ENCODE measurements at regions not wholly inside any gene's neighbourhood (a gene's known extent, or its start where the extent isn't known, plus 50 kb on each side); places are given as distances from the start of the nearest gene placed in this dataset.

GRCh38 chr14:42224053-42224888, 617.6 kb downstream of the LRFN5 start:
- peak; percentile 53 to 90 for DNase-seq (ENCODE audit: low spot score in 2 of 2)
- TF ChIP-seq, protein P1, sequence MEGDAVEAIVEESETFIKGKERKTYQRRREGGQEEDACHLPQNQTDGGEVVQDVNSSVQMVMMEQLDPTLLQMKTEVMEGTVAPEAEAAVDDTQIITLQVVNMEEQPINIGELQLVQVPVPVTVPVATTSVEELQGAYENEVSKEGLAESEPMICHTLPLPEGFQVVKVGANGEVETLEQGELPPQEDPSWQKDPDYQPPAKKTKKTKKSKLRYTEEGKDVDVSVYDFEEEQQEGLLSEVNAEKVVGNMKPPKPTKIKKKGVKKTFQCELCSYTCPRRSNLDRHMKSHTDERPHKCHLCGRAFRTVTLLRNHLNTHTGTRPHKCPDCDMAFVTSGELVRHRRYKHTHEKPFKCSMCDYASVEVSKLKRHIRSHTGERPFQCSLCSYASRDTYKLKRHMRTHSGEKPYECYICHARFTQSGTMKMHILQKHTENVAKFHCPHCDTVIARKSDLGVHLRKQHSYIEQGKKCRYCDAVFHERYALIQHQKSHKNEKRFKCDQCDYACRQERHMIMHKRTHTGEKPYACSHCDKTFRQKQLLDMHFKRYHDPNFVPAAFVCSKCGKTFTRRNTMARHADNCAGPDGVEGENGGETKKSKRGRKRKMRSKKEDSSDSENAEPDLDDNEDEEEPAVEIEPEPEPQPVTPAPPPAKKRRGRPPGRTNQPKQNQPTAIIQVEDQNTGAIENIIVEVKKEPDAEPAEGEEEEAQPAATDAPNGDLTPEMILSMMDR (IDR thresholded peaks at IDR 0.05) = peak; percentile 48 to 73 (median 58)
- TF ChIP-seq EP300 (IDR thresholded peaks at IDR 0.05) (no peak), POLR2A (IDR thresholded peaks at IDR 0.05) (no peak)
- no peaks in the 10 kb centered on the region for H3K36me3 ChIP-seq
- no peaks in the 10 kb centered on the region for H3K27me3 ChIP-seq
- no peaks in the 10 kb centered on the region for H3K9me3 ChIP-seq
- WGBS, 2 donors = 65 to 68% methylated on average over 2 of the region's 2 CpGs
- H3K4me3 ChIP-seq = no peak overlapping the region
- H3K27ac ChIP-seq = no peak overlapping the region
- peaks cover 0 to 15% (median 0%) of the 10 kb centered on the region in 4 donors for H3K4me1 ChIP-seq

DNA sequence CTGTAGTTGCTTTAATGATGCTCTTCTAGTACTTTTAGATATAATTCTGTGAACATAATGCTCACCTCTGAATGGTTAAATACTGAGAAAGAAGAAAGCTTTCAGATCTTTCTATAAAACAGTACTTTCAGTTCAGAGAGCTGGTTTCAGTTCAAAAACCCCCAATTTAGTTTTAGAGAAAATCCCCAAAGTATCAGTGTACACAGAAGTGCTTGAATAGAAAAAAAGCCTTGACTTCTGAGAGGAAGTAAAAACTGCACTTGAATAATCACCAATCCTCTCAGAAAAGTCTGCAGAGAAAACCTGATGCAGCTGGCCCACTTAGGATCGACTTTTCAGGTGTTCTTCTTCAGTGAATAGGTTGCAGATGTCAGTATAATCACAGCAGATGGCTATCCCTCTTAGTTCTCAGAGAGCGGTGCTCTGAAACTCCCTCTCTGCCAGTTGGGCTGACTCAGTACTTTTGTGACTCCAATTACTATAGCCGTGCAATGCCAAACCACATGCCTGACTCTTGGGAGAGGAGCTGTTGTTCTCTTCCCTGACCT, 616.3 kb downstream of the LRFN5 start:
- DNase-seq (ENCODE audit: low spot score in 2 of 2) = peak in 1 of 2 donors; percentile 25
- Histone ChIP-seq H3K4me3 (no peak overlapping the region), H3K27ac (no peak overlapping the region), H3K36me3 (no peaks in the 10 kb centered on the region), H3K9me3 (no peaks in the 10 kb centered on the region), H3K27me3 (no peaks in the 10 kb centered on the region), H3K4me1 (peaks cover 0 to 15% (median 0%) of the 10 kb centered on the region in 4 donors)
- TF ChIP-seq EP300 (IDR thresholded peaks at IDR 0.05) (no peak), POLR2A (IDR thresholded peaks at IDR 0.05) (no peak)
- TF ChIP-seq, protein P1 (IDR thresholded peaks at IDR 0.05) = no peak
- 11 to 33% methylated on average over 3 of the region's 3 CpGs for WGBS, 2 donors

GRCh38 chr14:42214981-42215491, 608.4 kb downstream of the LRFN5 start:
- TF ChIP-seq EP300 (IDR thresholded peaks at IDR 0.05) (peak in 1 of 2 donors; percentile 29), POLR2A (IDR thresholded peaks at IDR 0.05) (no peak)
- Histone ChIP-seq H3K9me3 (no peaks in the 10 kb centered on the region), H3K36me3 (no peaks in the 10 kb centered on the region), H3K27ac (peak overlapping the region in 2 of 4 donors; percentile 26 to 27), H3K27me3 (no peaks in the 10 kb centered on the region), H3K4me3 (no peak overlapping the region), H3K4me1 (peaks cover 0 to 12% (median 0%) of the 10 kb centered on the region in 4 donors)
- DNase-seq (ENCODE audit: low spot score in 2 of 2) = peak in 1 of 2 donors; percentile 13

DNA sequence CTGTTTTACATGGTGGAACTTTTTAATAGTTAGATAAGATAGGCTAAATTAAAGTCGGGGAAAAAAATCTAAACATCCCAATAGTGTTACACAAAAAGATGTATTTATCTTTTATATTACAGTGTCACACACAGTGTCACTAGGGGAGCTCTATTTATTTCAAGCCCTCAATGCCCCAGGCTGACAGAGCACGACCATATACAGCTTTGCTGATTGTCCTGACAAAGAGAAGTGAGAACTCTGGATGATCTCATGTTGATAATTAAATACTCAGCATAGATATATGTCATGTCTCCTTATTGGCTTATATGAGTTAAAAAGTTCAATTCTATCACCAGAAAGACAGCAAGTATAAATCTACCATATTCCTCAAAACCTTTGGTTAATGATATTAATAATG, 594.3 kb downstream of the LRFN5 start:
- Histone ChIP-seq H3K27me3 (no peaks in the 10 kb centered on the region), H3K27ac (no peak overlapping the region), H3K4me3 (no peak overlapping the region), H3K4me1 (no peaks in the 10 kb centered on the region), H3K36me3 (no peaks in the 10 kb centered on the region), H3K9me3 (no peaks in the 10 kb centered on the region)
- no peak for TF ChIP-seq POLR2A (IDR thresholded peaks at IDR 0.05)
- TF ChIP-seq EP300 (IDR thresholded peaks at IDR 0.05) = no peak
- TF ChIP-seq, protein P1 (IDR thresholded peaks at IDR 0.05) = no peak
- DNase-seq (ENCODE audit: low spot score in 2 of 2) = no peak
- 49 to 59% methylated on average over 2 of the region's 2 CpGs for WGBS, 2 donors

GRCh38 chr14:42198010-42198409, 591.3 kb downstream of the LRFN5 start:
- DNase-seq (ENCODE audit: low spot score in 2 of 2) = no peak

More at GRCh38 chr14:42198010-42198409, 591.3 kb downstream of the LRFN5 start:
- no peak for TF ChIP-seq EP300 (IDR thresholded peaks at IDR 0.05)
- TF ChIP-seq, protein P1 (IDR thresholded peaks at IDR 0.05) = no peak
- Histone ChIP-seq H3K4me3 (no peak overlapping the region), H3K9me3 (no peaks in the 10 kb centered on the region), H3K4me1 (peaks cover 0 to 8% (median 0%) of the 10 kb centered on the region in 4 donors), H3K27ac (no peak overlapping the region), H3K27me3 (no peaks in the 10 kb centered on the region), H3K36me3 (no peaks in the 10 kb centered on the region)
- WGBS, 2 donors = 80 to 89% methylated on average over 3 of the region's 3 CpGs
